WERI-Rb-1 (cell line): ENCODE measurements at regions not wholly inside any gene's neighbourhood (a gene's known extent, or its start where the extent isn't known, plus 50 kb on each side); places are given as distances from the start of the nearest gene placed in this dataset.

Experiments
- DNase-seq: peaks from one replicate; pipeline ENCODE4 v3.0.0-alpha.2; 2020
- H3K27ac ChIP-seq: fragments of 250-450 bp; sonication (Bioruptor Pico); 2 replicates; pipeline ENCODE4 v1.5.1; 2020; ENCODE audit warnings: mild to moderate bottlenecking, moderate library complexity
- H3K27me3 ChIP-seq: fragments of 250-450 bp; sonication (Bioruptor Pico); 2 replicates; pipeline ENCODE4 v1.5.1; 2021; ENCODE audit warnings: mild to moderate bottlenecking, low read depth, moderate library complexity; ENCODE audit not compliant: insufficient read depth, severe bottlenecking
- H3K36me3 ChIP-seq: fragments of 250-450 bp; sonication (Bioruptor Pico); 2 replicates; pipeline ENCODE4 v1.5.1; 2020; ENCODE audit warnings: mild to moderate bottlenecking, moderate library complexity
- H3K4me3 ChIP-seq: 2 replicates; pipeline ENCODE4 v1.5.1; 2011; ENCODE audit warnings: low read depth, mild to moderate bottlenecking, control low read depth, low read length
- H3K9me3 ChIP-seq: fragments of 250-450 bp; sonication (Bioruptor Pico); 2 replicates; pipeline ENCODE4 v1.5.1; 2021; ENCODE audit warnings: mild to moderate bottlenecking, moderate library complexity; ENCODE audit not compliant: severe bottlenecking
- CTCF ChIP-seq: IDR thresholded peaks from 2 replicates; pipeline ENCODE4 v1.5.1; 2011; ENCODE audit warnings: low read depth, mild to moderate bottlenecking, control low read depth, inconsistent platforms, low read length

- no peaks in the 10 kb centered on the region for H3K27me3 ChIP-seq
- no peaks in the 10 kb centered on the region for H3K36me3 ChIP-seq
- no peak overlapping the region for H3K27ac ChIP-seq
- DNase-seq, result peak; percentile 50
- no peaks in the 10 kb centered on the region for H3K9me3 ChIP-seq
- TF ChIP-seq CTCF, result peak; percentile 42; the same call in 1 of the 2 replicates
- H3K4me3 ChIP-seq, result no peak overlapping the region
Measured at GRCh38 chr12:5154091-5154490, 110.4 kb downstream of the KCNA5 start.

GRCh38 chr12:5155866-5156265 lies 112.2 kb downstream of the KCNA5 start:
- H3K27me3 ChIP-seq, result no peaks in the 10 kb centered on the region
- H3K27ac ChIP-seq, result no peak overlapping the region
- no peak for DNase-seq
- H3K36me3 ChIP-seq, result no peaks in the 10 kb centered on the region
- H3K4me3 ChIP-seq, result no peak overlapping the region
- no peak for TF ChIP-seq CTCF
- H3K9me3 ChIP-seq, result no peaks in the 10 kb centered on the region

- H3K27me3 ChIP-seq, result no peaks in the 10 kb centered on the region
- H3K9me3 ChIP-seq, result no peaks in the 10 kb centered on the region
- no peak overlapping the region for H3K4me3 ChIP-seq
- no peaks in the 10 kb centered on the region for H3K36me3 ChIP-seq
- no peak for TF ChIP-seq CTCF
- no peak overlapping the region for H3K27ac ChIP-seq
- DNase-seq, result no peak
Measured at GRCh38 chr12:5160827-5161226, 117.1 kb downstream of the KCNA5 start.

- no peak for DNase-seq
- H3K27me3 ChIP-seq, result no peaks in the 10 kb centered on the region
- no peaks in the 10 kb centered on the region for H3K9me3 ChIP-seq
- no peak overlapping the region for H3K4me3 ChIP-seq
- H3K36me3 ChIP-seq, result no peaks in the 10 kb centered on the region
- H3K27ac ChIP-seq, result no peak overlapping the region
- no peak for TF ChIP-seq CTCF
Measured at GRCh38 chr12:5163661-5164060, 120.0 kb downstream of the KCNA5 start.

- Histone ChIP-seq H3K27ac (no peak overlapping the region), H3K4me3 (no peak overlapping the region), H3K9me3 (no peaks in the 10 kb centered on the region), H3K27me3 (no peaks in the 10 kb centered on the region), H3K36me3 (no peaks in the 10 kb centered on the region)
- peak; percentile 84 for DNase-seq
- no peak for TF ChIP-seq CTCF
Measured at GRCh38 chr12:5165296-5165970, 121.8 kb downstream of the KCNA5 start.

GRCh38 chr12:5166976-5167375 lies 123.3 kb downstream of the KCNA5 start:
- H3K9me3 ChIP-seq, result no peaks in the 10 kb centered on the region
- H3K27me3 ChIP-seq, result no peaks in the 10 kb centered on the region

More at GRCh38 chr12:5166976-5167375, 123.3 kb downstream of the KCNA5 start:
- TF ChIP-seq CTCF, result no peak
- Histone ChIP-seq H3K27ac (no peak overlapping the region), H3K4me3 (no peak overlapping the region), H3K36me3 (no peaks in the 10 kb centered on the region)
- DNase-seq, result no peak
